GM10248 (cell line): ENCODE measurements at regions not wholly inside any gene's neighbourhood (a gene's known extent, or its start where the extent isn't known, plus 50 kb on each side); places are given as distances from the start of the nearest gene placed in this dataset.

Source experiments
- CTCF ChIA-PET: fragments of 300-600 bp; sonication (Branson Sonifier 250); formaldehyde crosslinking; extraction: SDS; loops from one replicate; lab custom pipeline; 2021; ENCODE audit warnings: antibody characterized with exemption; lab: Yijun Ruan, JAX
- POLR2A ChIA-PET: fragments of 350-650 bp; sonication (Branson Sonifier 250); formaldehyde crosslinking; extraction: SDS; loops from one replicate; lab custom pipeline; 2020; ENCODE audit warnings: antibody characterized with exemption; lab: Yijun Ruan, JAX
- DNase-seq: peaks from one replicate; pipeline ENCODE4 v3.0.0; 2012; ENCODE audit errors: extremely low spot score
- TF ChIP-seq, protein P1 (sequence below): IDR thresholded peaks from 2 replicates; pipeline ENCODE4 v1.5.1; 2012; ENCODE audit warnings: mild to moderate bottlenecking, low read depth; ENCODE audit errors: extremely low read depth, missing control alignments, control extremely low read depth

DNA sequence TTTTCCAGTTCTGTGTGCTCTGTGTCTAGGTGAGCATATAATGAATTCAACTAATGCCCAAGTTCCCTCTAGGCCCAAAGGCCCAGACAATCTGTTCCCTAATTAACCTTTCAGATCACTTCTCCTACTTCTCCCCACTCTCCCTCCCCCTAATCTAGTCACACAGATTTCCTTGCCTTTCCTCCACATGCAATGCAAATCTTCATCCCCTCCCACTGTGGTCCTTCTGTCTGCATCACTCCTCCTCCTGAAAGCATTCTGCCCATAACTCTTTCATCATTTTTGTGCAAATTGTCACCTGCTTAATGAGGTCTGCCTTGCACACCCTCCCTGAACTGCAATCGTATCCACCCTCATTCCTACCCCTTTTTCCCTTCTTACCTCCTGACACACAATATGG is 346.6 kb downstream of the FBXO8 start:
- CTCF ChIA-PET, result interaction anchor here (0.8 kb wide), 1 partner anchor 9 kb away, joined by 3 read pairs; no protein-coding TSS in a partner anchor
- no peak for DNase-seq
- POLR2A ChIA-PET, result no interaction called here
- TF ChIP-seq, protein P1, sequence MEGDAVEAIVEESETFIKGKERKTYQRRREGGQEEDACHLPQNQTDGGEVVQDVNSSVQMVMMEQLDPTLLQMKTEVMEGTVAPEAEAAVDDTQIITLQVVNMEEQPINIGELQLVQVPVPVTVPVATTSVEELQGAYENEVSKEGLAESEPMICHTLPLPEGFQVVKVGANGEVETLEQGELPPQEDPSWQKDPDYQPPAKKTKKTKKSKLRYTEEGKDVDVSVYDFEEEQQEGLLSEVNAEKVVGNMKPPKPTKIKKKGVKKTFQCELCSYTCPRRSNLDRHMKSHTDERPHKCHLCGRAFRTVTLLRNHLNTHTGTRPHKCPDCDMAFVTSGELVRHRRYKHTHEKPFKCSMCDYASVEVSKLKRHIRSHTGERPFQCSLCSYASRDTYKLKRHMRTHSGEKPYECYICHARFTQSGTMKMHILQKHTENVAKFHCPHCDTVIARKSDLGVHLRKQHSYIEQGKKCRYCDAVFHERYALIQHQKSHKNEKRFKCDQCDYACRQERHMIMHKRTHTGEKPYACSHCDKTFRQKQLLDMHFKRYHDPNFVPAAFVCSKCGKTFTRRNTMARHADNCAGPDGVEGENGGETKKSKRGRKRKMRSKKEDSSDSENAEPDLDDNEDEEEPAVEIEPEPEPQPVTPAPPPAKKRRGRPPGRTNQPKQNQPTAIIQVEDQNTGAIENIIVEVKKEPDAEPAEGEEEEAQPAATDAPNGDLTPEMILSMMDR, result no peak

DNA sequence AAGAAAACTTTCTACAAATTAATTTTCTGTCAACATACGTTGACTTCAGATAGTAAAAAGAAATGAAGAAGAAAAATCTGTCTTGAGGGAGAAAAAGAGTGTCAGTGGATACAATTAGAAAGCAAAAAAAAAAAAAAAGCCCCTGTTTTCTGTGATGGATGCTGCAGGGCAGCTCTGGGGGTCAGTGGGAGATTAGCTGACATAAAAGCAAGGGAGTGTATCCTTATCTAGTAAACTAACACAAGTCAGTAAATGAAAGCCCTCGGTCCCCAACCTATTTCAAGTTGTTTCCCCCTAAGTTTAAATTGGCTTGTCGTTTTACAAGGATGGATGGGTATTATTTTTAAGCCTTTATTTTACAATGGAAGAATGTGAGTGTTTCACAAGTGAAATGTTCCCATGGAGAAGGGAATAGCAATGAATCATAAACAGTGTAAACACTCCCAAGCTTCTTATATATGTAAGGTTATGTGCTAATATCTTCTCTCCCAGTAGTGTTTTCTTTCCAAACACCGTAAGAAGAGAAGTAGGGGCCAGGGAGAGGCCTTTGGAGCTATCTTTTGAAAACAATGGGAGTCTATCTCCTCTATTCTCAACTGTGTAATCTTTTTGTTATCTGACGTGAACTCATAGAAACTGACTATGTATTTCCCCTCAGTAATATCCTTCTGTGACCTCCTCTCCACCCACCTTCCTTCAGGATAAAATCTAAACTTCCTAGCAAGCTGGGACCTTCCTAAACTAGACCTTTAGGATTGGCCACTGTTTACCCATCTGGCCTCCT is 347.7 kb downstream of the FBXO8 start:
- ChIA-PET POLR2A (no interaction called here), CTCF (no interaction called here)
- DNase-seq, result no peak
- TF ChIP-seq, protein P1, result no peak

DNA sequence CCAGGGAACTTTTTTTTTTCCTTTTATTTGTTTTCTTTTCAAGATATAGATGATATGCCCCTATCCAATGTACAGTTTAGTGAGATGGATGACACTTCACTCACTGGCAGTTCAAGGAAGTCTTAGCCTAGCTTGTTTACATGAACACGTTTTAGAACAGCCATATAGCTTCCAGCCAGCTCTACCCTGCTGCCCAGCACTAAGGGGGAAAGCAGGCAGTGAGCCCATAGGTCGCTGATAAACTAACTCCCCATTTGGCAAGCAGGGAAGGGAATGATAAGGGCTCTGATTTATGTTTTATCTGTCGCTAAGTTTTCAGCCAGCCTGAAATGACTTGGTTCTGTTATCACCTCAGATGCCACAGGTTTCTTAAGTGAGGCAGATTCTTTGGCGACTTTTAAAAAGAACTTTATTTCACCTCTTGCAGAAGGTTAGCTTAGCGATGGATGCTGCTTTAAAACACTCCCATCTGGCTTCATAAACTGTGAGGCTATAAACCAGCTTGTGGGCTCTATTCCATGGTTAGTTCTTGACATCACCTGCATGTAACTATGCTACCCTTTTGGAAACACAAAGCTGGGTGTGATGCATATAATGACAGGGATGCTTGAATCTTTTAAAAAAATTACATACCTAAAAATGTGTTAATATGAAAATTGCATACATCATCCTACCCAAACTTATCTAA is 348.4 kb downstream of the FBXO8 start:
- CTCF ChIA-PET, result no interaction called here
- TF ChIP-seq, protein P1, result no peak

DNA sequence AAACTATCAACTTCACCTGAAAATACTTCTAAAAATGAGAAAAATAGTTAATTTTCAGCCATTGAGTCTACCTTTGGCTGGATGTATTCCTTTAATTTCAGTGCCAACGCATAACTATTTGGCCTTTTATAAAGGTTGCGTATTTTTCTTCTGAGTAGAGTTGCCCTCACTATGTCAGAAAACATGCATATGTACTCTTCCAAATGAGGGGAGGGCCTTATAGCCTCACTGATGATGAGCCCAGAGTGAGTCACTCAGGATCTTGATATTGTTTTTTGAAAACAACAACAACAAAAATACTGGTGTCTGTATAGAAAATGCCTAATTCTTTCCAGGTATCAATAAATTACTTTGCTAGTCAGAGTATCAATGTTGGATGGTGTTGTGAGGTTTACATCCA is 349.3 kb downstream of the FBXO8 start:
- TF ChIP-seq, protein P1, result no peak
- CTCF ChIA-PET, result no interaction called here
- DNase-seq, result no peak
- POLR2A ChIA-PET, result no interaction called here

More for the DNA sequence above, 348.4 kb downstream of the FBXO8 start:
- DNase-seq, result no peak
- POLR2A ChIA-PET, result no interaction called here

DNA sequence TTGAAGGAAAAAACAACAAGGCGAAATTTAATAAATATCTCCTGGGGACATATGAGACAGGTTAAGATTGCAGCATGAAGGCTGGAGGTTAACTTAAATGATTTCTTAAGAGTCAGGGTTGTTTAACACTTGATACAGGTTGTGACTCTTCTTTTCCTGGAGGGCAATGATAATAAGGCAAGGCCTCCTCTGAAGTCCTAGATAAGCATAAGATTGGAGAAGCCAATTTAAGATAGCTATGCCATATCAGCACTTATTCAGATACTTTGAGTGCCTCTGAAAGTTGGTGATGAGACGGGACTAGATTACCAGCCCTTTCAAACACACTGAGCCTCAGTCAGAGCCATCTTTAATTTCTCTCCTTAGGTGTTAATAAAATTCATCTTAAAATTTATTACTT is 350.8 kb downstream of the FBXO8 start:
- no peak for DNase-seq
- TF ChIP-seq, protein P1, result no peak
- ChIA-PET POLR2A (no interaction called here), CTCF (no interaction called here)

DNA sequence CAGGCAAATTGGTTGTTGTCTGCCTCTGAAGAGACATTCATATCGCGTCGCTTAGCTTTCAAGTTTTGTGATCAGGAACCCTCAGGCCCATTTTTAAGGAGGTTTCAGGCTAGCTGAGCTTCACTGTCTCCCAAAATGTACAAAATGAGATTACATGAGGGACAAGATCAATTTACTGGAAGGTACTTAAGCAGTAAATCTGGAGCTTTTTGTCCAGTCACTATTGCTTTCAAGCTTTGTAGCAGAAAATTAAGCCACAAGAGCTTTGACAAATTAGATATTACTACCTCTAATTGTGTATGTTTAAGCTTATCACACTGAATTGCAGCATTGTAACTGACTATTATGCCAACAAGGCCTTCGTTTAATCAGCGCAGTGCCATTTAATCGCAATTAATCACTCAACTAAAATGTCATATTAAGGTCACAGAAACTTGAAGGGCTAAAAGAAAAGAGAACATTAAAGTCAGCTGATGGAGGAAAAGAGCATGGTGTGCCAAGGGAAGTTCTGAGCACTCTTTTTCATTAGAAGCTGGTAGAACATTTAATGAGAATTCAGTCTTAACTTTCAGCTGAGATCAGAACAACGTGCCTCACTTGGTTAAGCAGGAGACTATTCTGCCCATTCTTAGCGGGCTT is 353.0 kb downstream of the FBXO8 start:
- TF ChIP-seq, protein P1, result no peak
- DNase-seq, result no peak
- CTCF ChIA-PET, result interaction anchor here (0.6 to 1.9 kb wide), 6 partner anchors 9 to 38 kb away, joined by 3 to 8 read pairs (median 4); no protein-coding TSS in a partner anchor
- POLR2A ChIA-PET, result no interaction called here
